Right atrium auricular region (tissue), 2 donors: ENCODE measurements at regions not wholly inside any gene's neighbourhood (a gene's known extent, or its start where the extent isn't known, plus 50 kb on each side); places are given as distances from the start of the nearest gene placed in this dataset.

Experiments used
- DNase-seq: peaks from one replicate; pipeline ENCODE4 v3.0.0-alpha.2; 2019; ENCODE audit warnings: low spot score
- H3K27ac ChIP-seq, 2 donors: fragments of 200-600 bp; sonication (generic); 1 replicate in 1 of 2; 2 replicates in 1 of 2; pipeline ENCODE4 v1.5.1; 2016 to 2019
- H3K27me3 ChIP-seq, 2 donors: fragments of 200-600 bp; sonication (generic); one replicate each; pipeline versions ENCODE4 v1.5.1 to v1.6.0; 2017 to 2019
- H3K36me3 ChIP-seq: fragments of 200-600 bp; sonication (generic); one replicate; pipeline ENCODE4 v1.5.1; 2016
- H3K4me1 ChIP-seq, 2 donors: fragments of 200-600 bp; sonication (generic); one replicate each; pipeline versions ENCODE4 v1.5.1 to v1.6.0; 2017 to 2019
- H3K4me3 ChIP-seq, 2 donors: fragments of 200-600 bp; sonication (generic); 1 replicate in 1 of 2; 2 replicates in 1 of 2; pipeline ENCODE4 v1.5.1; 2017 to 2019; ENCODE audit warnings: mild to moderate bottlenecking in 1 of 2, moderate library complexity in 1 of 2
- H3K9me3 ChIP-seq, 2 donors: fragments of 200-600 bp; sonication (generic); one replicate each; pipeline ENCODE4 v1.5.1; 2019
- TF ChIP-seq, protein P1 (sequence below), 2 donors: fragments of 200-600 bp; sonication (generic); IDR thresholded peaks; one replicate each; pipeline ENCODE4 v1.5.1; 2019; ENCODE audit warnings: antibody characterized with exemption in 2 of 2

DNA sequence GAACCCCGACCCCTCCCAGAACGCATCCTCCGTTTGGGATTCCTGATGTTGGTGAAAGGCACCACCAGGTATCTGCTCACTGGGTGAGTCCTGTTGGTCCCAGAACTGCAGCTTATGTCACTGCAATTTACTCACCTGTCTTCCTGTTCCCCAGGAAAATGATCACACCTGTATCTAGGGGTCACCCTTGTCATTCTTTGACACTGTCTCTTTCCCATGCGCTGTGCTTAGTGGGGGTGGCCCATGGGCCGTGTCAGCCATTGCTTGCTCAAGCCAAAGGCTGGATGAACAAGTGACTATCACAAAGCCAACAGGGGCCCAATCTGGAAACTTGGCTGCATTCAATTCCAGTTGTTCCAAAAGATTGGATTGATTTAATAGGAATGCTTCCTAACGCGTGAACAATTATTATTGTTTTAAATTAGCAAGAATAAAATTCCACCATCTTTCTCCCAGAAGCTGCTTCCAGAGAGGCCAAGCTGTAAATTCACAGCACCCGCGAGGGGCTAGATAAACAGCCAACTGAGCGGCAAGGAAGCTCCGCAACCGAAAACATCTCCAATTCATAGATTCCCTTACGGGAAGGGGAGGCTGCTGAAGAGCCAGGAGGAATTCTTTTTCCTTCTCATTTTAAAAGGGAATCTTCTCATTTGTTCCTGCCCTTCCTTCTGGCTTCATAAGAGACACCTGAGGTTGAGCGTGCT is 134.8 kb upstream of the ZMIZ1 start:
- Histone ChIP-seq H3K27ac (no peak overlapping the region), H3K36me3 (no peaks in the 10 kb centered on the region), H3K27me3 (no peaks in the 10 kb centered on the region), H3K4me3 (no peak overlapping the region), H3K9me3 (no peaks in the 10 kb centered on the region), H3K4me1 (peaks cover 0 to 41% of the 10 kb centered on the region in 2 donors)
- TF ChIP-seq, protein P1, sequence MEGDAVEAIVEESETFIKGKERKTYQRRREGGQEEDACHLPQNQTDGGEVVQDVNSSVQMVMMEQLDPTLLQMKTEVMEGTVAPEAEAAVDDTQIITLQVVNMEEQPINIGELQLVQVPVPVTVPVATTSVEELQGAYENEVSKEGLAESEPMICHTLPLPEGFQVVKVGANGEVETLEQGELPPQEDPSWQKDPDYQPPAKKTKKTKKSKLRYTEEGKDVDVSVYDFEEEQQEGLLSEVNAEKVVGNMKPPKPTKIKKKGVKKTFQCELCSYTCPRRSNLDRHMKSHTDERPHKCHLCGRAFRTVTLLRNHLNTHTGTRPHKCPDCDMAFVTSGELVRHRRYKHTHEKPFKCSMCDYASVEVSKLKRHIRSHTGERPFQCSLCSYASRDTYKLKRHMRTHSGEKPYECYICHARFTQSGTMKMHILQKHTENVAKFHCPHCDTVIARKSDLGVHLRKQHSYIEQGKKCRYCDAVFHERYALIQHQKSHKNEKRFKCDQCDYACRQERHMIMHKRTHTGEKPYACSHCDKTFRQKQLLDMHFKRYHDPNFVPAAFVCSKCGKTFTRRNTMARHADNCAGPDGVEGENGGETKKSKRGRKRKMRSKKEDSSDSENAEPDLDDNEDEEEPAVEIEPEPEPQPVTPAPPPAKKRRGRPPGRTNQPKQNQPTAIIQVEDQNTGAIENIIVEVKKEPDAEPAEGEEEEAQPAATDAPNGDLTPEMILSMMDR (IDR thresholded peaks at IDR 0.05), result no peak
- no peak for DNase-seq

DNA sequence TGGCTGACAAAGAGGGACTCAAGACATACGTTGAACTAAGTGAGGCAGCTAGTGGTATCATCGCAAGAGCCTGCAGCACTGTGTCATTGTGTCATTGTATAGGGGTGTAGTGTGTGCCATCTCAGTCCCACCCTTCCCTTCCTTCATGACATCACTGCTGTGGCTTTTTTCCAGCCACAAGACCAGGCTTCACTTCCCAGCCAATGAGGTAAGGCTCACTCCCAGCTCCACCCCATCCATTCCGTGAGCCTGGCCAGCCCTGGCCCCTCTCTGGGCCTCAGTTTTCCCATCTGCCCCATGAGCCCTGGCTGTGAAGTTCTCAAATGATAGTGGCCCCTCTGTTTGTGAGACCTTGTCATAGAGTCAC is 134.3 kb upstream of the ZMIZ1 start:
- DNase-seq, result no peak

DNA sequence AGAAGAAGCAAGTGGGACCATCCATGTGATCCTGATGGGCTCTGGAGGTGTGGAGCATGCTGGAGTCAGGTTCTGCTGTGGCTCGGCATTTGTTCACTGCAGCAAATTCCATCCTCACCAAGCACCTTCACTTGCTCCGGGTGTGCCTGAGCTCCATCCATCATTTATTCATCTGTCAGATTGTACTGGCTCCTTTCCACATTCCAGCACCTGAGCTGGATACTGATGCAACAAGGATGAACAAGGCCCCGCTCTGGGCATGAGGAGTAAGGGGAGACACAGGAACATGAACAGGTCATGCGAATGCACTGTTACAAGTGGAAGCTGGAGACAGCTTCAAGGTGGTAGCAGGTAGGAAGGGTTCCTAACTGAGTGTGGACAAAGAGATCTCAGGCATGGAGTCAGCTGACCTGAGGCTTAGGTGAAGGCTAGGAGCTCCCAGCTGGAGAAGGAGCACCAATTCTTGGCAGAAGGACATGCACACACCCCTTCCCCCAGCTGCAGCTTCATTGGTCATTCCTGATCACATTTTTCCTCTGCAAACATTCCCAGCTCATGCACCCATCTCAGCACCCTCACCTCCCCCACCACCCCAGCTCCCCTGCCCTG is 133.7 kb upstream of the ZMIZ1 start:
- H3K4me1 ChIP-seq, result peaks cover 0 to 41% of the 10 kb centered on the region in 2 donors
- no peak overlapping the region for H3K4me3 ChIP-seq
- TF ChIP-seq, protein P1 (IDR thresholded peaks at IDR 0.05), result no peak
- H3K27ac ChIP-seq, result no peak overlapping the region
- no peaks in the 10 kb centered on the region for H3K27me3 ChIP-seq
- H3K36me3 ChIP-seq, result no peaks in the 10 kb centered on the region
- no peaks in the 10 kb centered on the region for H3K9me3 ChIP-seq
- no peak for DNase-seq

More for the DNA sequence above, 134.3 kb upstream of the ZMIZ1 start:
- TF ChIP-seq, protein P1 (IDR thresholded peaks at IDR 0.05), result no peak
- H3K9me3 ChIP-seq, result no peaks in the 10 kb centered on the region
- peaks cover 0 to 41% of the 10 kb centered on the region in 2 donors for H3K4me1 ChIP-seq
- H3K27me3 ChIP-seq, result no peaks in the 10 kb centered on the region
- no peak overlapping the region for H3K27ac ChIP-seq
- no peaks in the 10 kb centered on the region for H3K36me3 ChIP-seq
- H3K4me3 ChIP-seq, result no peak overlapping the region

GRCh38 chr10:78935697-78936407 is 132.9 kb upstream of the ZMIZ1 start:
- DNase-seq, result no peak
- peaks cover 0 to 41% of the 10 kb centered on the region in 2 donors for H3K4me1 ChIP-seq

GRCh38 chr10:78936412-78937342 is 132.1 kb upstream of the ZMIZ1 start:
- Histone ChIP-seq H3K27ac (no peak overlapping the region), H3K4me3 (no peak overlapping the region), H3K4me1 (peaks cover 0 to 33% of the 10 kb centered on the region in 2 donors), H3K36me3 (no peaks in the 10 kb centered on the region), H3K27me3 (no peaks in the 10 kb centered on the region), H3K9me3 (no peaks in the 10 kb centered on the region)
- TF ChIP-seq, protein P1 (IDR thresholded peaks at IDR 0.05), result no peak
- no peak for DNase-seq

More at GRCh38 chr10:78935697-78936407, 132.9 kb upstream of the ZMIZ1 start:
- Histone ChIP-seq H3K9me3 (no peaks in the 10 kb centered on the region), H3K36me3 (no peaks in the 10 kb centered on the region), H3K27me3 (no peaks in the 10 kb centered on the region), H3K27ac (no peak overlapping the region), H3K4me3 (no peak overlapping the region)
- TF ChIP-seq, protein P1 (IDR thresholded peaks at IDR 0.05), result no peak
